ENCODE measurements at regions not wholly inside any gene's neighbourhood (a gene's known extent, or its start where the extent isn't known, plus 50 kb on each side); places are given as distances from the start of the nearest gene placed in this dataset.

GRCh38 chr6:19738010-19738409 is 99.2 kb upstream of the ID4 start:
- DNase-seq = no peak
- no peaks in the 10 kb centered on the region for H3K27me3 ChIP-seq
- H3K9me3 ChIP-seq = no peaks in the 10 kb centered on the region
- H3K4me1 ChIP-seq = no peaks in the 10 kb centered on the region
- 62 to 88% (median 74%) methylated on average over 1 of the region's 1 CpG for WGBS, 5 donors
- H3K36me3 ChIP-seq = no peaks in the 10 kb centered on the region
- H3K27ac ChIP-seq = no peak overlapping the region
- TF ChIP-seq POLR2A (IDR thresholded peaks at IDR 0.05) = no peak
- no peak for TF ChIP-seq EP300 (IDR thresholded peaks at IDR 0.05)
- no peak for TF ChIP-seq POLR2AphosphoS5 (IDR thresholded peaks at IDR 0.05)
- TF ChIP-seq, protein P1, sequence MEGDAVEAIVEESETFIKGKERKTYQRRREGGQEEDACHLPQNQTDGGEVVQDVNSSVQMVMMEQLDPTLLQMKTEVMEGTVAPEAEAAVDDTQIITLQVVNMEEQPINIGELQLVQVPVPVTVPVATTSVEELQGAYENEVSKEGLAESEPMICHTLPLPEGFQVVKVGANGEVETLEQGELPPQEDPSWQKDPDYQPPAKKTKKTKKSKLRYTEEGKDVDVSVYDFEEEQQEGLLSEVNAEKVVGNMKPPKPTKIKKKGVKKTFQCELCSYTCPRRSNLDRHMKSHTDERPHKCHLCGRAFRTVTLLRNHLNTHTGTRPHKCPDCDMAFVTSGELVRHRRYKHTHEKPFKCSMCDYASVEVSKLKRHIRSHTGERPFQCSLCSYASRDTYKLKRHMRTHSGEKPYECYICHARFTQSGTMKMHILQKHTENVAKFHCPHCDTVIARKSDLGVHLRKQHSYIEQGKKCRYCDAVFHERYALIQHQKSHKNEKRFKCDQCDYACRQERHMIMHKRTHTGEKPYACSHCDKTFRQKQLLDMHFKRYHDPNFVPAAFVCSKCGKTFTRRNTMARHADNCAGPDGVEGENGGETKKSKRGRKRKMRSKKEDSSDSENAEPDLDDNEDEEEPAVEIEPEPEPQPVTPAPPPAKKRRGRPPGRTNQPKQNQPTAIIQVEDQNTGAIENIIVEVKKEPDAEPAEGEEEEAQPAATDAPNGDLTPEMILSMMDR (IDR thresholded peaks at IDR 0.05) = no peak
- H3K4me3 ChIP-seq = no peak overlapping the region
- intact Hi-C loops (cut with DNase I; ENCODE audit: low total_unique reads) = no loop called here

- TF ChIP-seq POLR2A (IDR thresholded peaks at IDR 0.05) (no peak), EP300 (IDR thresholded peaks at IDR 0.05) (no peak), POLR2AphosphoS5 (IDR thresholded peaks at IDR 0.05) (no peak)
- TF ChIP-seq, protein P1 (IDR thresholded peaks at IDR 0.05) = no peak
- H3K27ac ChIP-seq = no peak overlapping the region
- intact Hi-C loops (cut with DNase I; ENCODE audit: low total_unique reads) = no loop called here
- no peaks in the 10 kb centered on the region for H3K9me3 ChIP-seq
- no peak overlapping the region for H3K4me3 ChIP-seq
- H3K36me3 ChIP-seq = no peaks in the 10 kb centered on the region
- no peaks in the 10 kb centered on the region for H3K4me1 ChIP-seq
- WGBS, 5 donors = 88 to 94% (median 90%) methylated on average over 7 of the region's 7 CpGs
- no peak for DNase-seq
- H3K27me3 ChIP-seq = no peaks in the 10 kb centered on the region
Observed at GRCh38 chr6:19749722-19750121, 87.4 kb upstream of the ID4 start.

DNA sequence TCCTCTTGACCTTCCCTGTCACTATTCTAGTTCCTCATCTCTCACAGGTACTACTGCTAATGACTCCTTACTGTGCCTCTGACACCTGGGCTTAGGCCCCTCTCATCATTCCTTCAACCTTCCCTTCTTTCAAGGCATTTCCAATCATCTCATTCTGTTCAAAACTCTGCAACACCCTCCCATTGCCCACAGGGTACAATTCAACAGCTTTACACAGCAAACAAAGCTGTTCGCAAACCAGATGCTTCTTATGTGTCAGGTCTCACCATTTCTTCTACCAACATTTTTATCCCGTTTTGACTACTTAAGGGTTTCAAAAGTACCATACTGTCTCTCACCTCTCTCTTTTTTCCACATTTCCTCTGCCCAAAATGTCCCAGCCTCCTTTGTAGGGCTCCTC is 84.4 kb upstream of the ID4 start:
- 77 to 88% (median 83%) methylated on average over 2 of the region's 2 CpGs for WGBS, 5 donors
- Histone ChIP-seq H3K4me3 (no peak overlapping the region), H3K36me3 (no peaks in the 10 kb centered on the region), H3K27me3 (no peaks in the 10 kb centered on the region), H3K27ac (no peak overlapping the region), H3K9me3 (no peaks in the 10 kb centered on the region), H3K4me1 (no peaks in the 10 kb centered on the region)
- DNase-seq = no peak
- TF ChIP-seq POLR2AphosphoS5 (IDR thresholded peaks at IDR 0.05) (no peak), EP300 (IDR thresholded peaks at IDR 0.05) (no peak), POLR2A (IDR thresholded peaks at IDR 0.05) (no peak)
- TF ChIP-seq, protein P1 (IDR thresholded peaks at IDR 0.05) = no peak
- intact Hi-C loops (cut with DNase I; ENCODE audit: low total_unique reads) = no loop called here

DNA sequence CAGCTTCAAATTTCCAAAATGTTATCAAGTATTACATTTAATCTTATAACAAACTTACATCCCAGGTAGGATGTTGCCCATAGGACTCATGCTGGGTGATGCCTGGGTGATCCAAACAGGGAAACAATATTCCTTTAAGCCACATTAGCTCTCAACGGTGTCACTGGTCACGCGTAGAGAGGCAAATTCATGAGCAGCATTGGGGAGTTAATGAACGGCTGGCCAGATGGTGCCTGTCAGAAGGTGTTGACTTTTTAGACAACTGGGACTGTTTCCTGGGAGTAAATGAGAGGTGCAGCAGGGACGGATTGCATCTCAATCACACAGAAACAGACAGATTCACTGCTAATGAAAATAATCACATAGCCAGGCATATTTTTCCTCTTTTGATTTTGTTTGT is 83.3 kb upstream of the ID4 start:
- intact Hi-C loops (cut with DNase I; ENCODE audit: low total_unique reads) = no loop called here
- TF ChIP-seq POLR2A (IDR thresholded peaks at IDR 0.05) = no peak
- TF ChIP-seq, protein P1 (IDR thresholded peaks at IDR 0.05) = no peak
- no peak for TF ChIP-seq POLR2AphosphoS5 (IDR thresholded peaks at IDR 0.05)
- TF ChIP-seq EP300 (IDR thresholded peaks at IDR 0.05) = no peak
- DNase-seq = peak in 1 of 2 donors; percentile 65
- no peak overlapping the region for H3K27ac ChIP-seq
- H3K36me3 ChIP-seq = no peaks in the 10 kb centered on the region
- no peaks in the 10 kb centered on the region for H3K27me3 ChIP-seq
- WGBS, 5 donors = 62 to 80% (median 67%) methylated on average over 5 of the region's 5 CpGs
- H3K9me3 ChIP-seq = no peaks in the 10 kb centered on the region
- no peaks in the 10 kb centered on the region for H3K4me1 ChIP-seq
- H3K4me3 ChIP-seq = no peak overlapping the region
